NCI-H774 (cell line): ENCODE measurements at regions not wholly inside any gene's neighbourhood (a gene's known extent, or its start where the extent isn't known, plus 50 kb on each side); places are given as distances from the start of the nearest gene placed in this dataset.

ENCODE experiments used
- DNase-seq: peaks from one replicate; lab custom pipeline; 2025; lab: John Stamatoyannopoulos, UW

DNA sequence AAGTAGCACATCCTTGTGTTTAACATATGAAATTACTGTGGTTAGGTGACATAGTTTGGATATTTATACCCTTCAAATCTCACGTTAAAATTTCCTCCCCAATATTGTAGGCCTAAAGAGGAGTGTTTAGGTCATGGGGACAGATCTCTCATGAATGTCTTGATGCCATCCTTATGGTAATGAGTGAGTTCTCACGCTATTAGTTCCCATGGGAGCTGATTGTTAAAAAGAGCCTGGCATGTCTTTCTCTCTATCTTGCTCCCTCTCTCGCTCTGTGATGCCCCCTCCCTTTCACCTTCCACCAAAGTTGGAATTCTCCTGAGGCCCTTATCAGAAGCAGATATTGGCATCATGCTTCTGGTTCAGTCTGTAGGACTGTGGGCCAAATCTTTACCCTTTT, 660.1 kb downstream of the ADCYAP1 start:
- DNase-seq = no peak

- DNase-seq = no peak
Measured at GRCh38 chr18:1571206-1571605, 666.5 kb downstream of the ADCYAP1 start.

DNA sequence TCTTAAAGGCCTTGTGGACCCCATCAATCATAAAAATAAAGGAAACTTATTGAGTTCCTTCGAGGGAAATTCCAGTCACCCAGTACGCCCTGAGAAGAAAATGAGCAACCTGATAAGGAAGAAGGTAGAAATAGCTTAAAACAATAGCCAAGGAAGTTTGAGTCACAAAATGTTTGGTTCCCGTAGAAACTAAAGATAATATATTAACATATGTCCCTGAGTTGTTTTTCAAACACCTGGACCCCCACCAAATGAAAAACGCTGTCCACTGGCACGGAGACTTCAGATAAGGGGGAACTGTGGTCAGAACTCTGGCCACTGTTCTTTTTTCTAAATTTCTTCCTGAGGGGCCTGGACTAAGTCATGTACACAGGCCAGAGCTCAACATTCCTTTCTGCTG, 669.1 kb downstream of the ADCYAP1 start:
- DNase-seq = no peak

DNA sequence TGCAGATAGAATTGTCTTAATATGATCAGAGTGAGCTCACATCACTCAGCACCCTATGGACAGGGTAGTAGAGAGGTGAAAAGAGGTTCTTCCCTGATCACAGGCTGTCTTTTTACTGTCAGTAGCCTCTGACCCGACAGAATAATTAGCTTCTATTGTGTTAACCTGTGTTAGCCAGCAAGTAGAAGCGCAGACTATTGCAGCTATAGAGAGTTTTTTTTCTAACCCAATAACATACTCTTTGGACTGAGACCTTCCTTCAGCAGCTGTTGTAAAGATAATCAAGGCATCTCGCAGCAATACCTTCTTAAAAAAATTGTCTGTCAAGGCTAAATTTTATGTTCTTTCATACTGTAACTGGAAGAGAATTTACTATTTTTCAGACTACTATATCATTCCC, 670.4 kb downstream of the ADCYAP1 start:
- no peak for DNase-seq

GRCh38 chr18:1578505-1578904, 673.8 kb downstream of the ADCYAP1 start:
- DNase-seq = no peak

GRCh38 chr18:1581581-1581980, 676.9 kb downstream of the ADCYAP1 start:
- DNase-seq = no peak

- DNase-seq = peak; percentile 52
Measured at GRCh38 chr18:1585881-1586488, 681.3 kb downstream of the ADCYAP1 start.

DNA sequence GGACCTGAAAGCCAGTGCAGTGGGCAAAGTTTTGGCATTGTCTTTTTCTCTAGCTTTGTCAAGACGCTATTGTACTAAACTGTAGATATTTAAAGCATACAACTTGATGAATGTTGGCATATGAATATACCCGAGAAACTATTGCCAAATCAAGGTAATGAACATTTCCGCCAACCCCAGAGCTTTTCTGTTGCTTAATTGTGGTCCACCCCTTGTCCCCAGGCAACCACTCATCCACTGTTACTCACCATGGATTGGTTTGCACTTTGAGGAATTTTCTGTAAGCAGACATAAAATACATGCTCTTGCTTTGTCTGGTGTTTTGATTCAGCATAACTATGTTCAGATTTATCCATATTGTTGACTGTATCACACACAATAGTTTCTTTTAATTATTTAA, 688.4 kb downstream of the ADCYAP1 start:
- no peak for DNase-seq

GRCh38 chr18:1595195-1595594, 690.5 kb downstream of the ADCYAP1 start:
- no peak for DNase-seq

DNA sequence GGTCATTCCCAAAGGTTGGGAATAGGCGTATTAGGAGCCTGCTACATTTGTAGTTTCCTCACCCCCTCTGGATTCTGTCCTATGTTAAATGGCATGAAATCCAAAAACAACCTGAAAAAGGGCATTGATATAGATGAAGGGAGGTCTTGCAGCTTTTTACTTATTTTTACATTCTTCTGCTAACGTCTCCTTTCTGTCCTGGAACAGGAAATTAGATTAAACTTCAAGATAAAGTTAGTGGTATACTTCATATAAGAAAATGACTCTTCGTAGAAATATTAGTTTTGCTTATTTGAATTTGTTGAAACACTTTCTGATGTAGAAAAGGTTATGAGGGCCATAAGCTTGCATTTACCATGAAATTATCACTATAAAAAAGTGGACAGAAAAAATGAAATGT, 694.5 kb downstream of the ADCYAP1 start:
- DNase-seq = no peak

GRCh38 chr18:1604751-1605150, 700.1 kb downstream of the ADCYAP1 start:
- DNase-seq = no peak

DNA sequence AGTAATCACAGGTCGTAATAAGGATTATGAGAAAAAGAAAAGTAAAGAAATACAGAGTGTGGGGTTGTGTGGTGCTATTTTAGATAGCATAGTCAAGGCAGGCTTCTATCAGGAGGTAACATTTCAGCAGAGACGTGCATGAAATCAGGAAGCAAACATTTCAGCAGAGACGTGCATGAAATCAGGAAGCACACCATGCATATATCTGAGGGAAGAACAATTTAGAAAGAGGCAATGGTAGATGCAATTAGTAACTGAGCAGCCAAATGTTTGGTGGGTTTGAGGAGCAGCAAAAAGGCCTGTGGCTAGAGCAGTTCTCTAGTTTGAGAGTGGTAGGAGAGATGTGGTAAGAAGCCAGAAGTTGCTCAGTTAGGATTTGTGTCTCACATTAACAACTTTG, 713.7 kb downstream of the ADCYAP1 start:
- no peak for DNase-seq

DNA sequence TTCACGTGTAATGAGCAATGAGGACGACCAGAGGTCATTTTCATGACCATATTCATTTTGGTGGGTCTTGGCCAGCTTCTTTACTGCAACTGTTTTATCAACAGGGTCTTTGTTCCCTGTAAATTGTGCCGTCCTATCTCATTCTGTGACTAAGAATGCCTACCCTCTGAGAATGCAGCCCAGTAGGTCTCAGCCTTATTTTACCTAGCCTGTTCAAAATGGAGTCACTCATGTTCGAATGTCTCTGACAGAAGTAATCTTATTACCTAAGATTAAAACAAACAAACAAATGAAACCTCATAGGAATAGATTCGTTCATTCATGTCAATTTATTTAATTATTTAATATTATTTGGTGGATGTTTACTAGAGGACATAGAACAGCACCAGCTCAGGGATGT, 714.8 kb downstream of the ADCYAP1 start:
- no peak for DNase-seq

DNA sequence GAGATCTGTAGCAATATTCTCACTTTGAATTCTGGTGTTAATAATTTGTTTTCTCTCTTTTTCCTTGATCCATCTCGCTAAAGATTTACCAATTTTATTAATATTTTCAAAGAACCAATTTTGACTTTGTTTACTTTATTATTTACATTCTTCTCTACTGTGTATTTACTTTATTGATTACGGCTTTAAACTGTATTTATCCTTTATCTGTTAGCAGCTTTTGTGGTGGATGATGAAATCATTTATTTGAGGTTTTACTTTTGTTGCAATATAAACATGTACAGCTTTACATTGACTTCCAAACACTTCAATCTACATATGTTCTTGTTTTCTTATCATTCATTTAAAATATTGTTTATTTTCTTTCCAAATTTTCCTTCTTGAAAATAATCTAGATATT, 719.9 kb downstream of the ADCYAP1 start:
- DNase-seq = no peak

DNA sequence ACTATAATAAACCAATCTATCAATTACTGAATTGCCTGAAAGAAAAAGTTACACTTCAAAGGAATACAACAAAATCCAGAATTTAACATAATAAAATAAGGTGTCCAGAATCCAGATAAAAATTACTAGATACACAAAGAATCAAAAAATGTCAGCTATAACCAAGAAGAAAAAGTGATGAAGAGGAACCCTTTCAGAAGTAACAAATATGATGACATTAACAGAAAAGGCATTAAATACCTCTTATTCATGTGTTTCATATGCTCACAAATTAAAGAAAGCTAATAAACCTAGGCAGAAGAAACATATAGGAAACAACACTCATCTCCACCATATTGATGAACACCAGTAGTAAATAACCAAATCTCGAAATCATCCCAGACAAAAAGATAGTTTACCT, 722.8 kb downstream of the ADCYAP1 start:
- no peak for DNase-seq

DNA sequence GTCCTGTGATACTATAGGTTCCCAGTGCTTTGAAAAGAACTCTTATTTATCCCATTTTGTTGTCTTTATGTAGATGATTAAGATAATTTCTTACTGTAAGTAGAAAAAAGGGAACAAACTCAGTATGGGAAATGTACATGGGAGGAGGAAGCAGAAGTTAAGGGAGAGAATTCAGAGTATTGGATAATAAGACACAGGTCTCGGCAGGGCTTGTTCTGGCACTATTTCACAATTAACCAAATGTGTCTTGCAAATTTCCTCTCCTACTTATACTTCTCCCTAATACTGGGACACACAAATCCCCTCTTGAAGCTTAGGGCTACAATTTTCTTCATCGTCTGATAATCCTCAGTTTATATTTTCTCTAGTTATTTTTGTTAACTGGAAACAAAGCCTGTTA, 744.0 kb downstream of the ADCYAP1 start:
- no peak for DNase-seq

- no peak for DNase-seq
Measured at GRCh38 chr18:1652018-1652417, 747.3 kb downstream of the ADCYAP1 start.

DNA sequence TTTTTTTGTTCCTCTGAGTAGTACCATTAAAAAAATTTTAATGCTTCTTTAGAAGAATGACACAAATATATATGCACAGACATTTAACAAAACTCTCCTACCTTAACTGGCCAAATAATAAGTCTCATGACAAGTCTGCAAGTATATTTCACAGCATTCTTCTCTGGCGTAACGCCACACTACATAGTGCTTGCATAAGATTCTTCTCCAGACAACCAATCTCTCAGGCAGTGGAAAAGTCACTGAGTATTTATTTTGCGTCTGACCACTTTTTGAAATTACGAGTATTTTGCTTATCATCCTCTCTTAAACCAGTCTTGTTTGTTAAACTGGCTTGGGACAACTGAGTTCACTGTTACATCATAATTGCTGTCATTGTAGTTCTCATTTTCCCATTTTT, 749.2 kb downstream of the ADCYAP1 start:
- no peak for DNase-seq

- DNase-seq = no peak
Measured at GRCh38 chr18:1657876-1658275, 753.2 kb downstream of the ADCYAP1 start.

GRCh38 chr18:1658908-1659566, 754.4 kb downstream of the ADCYAP1 start:
- DNase-seq = no peak

DNA sequence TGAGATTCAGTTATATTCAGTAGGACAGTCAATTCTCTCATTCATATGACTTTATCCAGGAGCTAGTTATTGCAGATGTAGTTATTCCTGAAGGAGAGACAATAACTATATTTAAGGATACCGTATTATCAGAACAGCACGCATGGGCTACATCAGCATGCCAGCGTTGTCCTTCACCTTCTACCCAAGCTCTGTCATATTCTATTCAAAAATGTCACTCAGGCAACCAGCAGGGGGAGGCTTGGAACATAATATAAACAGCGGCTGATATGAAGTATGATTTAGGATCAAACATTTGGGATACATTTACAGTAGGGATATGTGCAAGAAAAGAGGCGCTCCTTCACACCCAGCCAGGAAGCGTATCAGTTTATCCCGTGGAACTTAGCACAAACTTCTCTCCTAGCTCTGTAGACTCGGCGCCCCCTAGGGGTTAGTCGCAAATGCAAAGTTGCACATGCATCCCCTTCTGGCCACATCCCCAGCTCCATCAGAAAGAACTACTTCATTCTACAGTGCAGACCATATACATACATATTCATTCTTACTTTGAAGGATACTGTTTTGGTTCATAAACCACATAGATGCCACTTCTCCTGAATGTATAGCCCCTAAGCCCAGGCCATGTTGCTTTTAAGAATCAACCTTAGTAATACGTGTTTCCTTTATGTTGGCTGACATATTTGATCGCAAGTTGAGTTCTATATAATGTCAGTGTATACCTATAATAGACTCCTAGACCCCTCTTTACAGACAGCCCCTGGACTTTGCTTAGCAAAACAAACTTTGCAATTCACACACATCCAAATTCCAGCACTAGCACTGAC, 759.4 kb downstream of the ADCYAP1 start:
- no peak for DNase-seq

GRCh38 chr18:1665079-1665478, 760.4 kb downstream of the ADCYAP1 start:
- DNase-seq = no peak

- DNase-seq = no peak
Measured at GRCh38 chr18:1668279-1668678, 763.6 kb downstream of the ADCYAP1 start.
